ENCODE measurements at regions not wholly inside any gene's neighbourhood (a gene's known extent, or its start where the extent isn't known, plus 50 kb on each side); places are given as distances from the start of the nearest gene placed in this dataset.
"Not testable (repeated sequence)": the region's sequence is repeated elsewhere in the genome, so short reads cannot be mapped to it uniquely, and the experiment has no call there.

DNA sequence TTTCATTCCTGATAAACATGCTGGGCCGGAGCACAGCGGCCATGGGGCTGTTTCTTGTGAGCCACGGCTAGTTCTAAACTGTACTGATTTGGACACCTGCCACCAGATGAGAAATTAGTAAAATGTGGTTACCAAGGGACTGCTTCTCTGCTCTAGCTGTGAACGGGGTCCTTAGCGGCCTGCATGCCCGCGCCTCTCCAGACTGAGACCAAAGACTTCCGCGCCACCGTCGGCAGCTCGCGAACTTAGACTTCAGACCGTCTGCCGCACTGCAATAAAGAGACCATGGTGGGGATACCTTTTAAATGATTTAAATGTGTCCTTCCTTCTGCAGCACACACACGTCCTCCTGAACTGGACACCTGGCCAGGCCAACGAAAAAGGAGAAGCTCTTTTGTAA, 116.4 kb downstream of the BMS1 start:
- TF ChIP-seq, protein P1, sequence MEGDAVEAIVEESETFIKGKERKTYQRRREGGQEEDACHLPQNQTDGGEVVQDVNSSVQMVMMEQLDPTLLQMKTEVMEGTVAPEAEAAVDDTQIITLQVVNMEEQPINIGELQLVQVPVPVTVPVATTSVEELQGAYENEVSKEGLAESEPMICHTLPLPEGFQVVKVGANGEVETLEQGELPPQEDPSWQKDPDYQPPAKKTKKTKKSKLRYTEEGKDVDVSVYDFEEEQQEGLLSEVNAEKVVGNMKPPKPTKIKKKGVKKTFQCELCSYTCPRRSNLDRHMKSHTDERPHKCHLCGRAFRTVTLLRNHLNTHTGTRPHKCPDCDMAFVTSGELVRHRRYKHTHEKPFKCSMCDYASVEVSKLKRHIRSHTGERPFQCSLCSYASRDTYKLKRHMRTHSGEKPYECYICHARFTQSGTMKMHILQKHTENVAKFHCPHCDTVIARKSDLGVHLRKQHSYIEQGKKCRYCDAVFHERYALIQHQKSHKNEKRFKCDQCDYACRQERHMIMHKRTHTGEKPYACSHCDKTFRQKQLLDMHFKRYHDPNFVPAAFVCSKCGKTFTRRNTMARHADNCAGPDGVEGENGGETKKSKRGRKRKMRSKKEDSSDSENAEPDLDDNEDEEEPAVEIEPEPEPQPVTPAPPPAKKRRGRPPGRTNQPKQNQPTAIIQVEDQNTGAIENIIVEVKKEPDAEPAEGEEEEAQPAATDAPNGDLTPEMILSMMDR (conservative IDR thresholded peaks at IDR 0.05): no peak
- H2AFZ ChIP-seq (ENCODE audit: low read length): no peak overlapping the region
- no CpG with 5 or more reads among the region's 17 CpGs for WGBS (ENCODE audit: extremely low coverage, insufficient read length, low lambda C conversion rate)

DNA sequence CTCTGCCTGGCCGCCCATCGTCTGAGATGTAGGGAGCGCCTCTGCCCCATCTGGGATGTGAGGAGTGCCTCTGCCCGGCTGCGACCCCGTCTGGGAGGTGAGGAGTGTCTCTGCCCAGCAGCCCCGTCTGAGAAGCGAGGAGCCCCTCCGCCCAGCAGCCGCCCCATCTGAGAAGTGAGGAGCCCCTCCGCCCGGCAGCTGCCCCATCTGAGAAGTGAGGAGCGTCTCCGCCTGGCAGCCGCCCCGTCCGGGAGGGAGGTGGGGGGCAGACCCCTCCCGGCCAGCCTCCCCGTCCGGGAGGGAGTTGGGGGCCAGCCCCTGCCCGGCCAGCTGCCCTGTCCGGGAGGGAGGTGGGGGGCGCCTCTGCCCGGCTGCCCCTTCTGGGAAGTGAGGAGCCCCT, 117.8 kb downstream of the BMS1 start:
- H3K4me3 Mint-ChIP-seq; H3K9me3 ChIP-seq (ENCODE audit: control insufficient read depth, low read depth, low read length): not testable (repeated sequence)
- H3K9me3 Mint-ChIP-seq: peaks cover 28 to 47% of the 10 kb centered on the region in 2 experiments

More for the DNA sequence above, 116.4 kb downstream of the BMS1 start:
- no peak overlapping the region for H2BK15ac ChIP-seq (ENCODE audit: low read depth, low read length)
- no peak overlapping the region for H2BK5ac ChIP-seq (ENCODE audit: insufficient read length, low read length)
- H3K23me2 ChIP-seq (ENCODE audit: insufficient read length, low read depth, low read length, poor library complexity, severe bottlenecking): no peaks in the 10 kb centered on the region
- Mint-ChIP-seq H3K27me3 (ENCODE audit: low read depth) (peaks cover 5% of the 10 kb centered on the region), H3K36me3 (ENCODE audit: insufficient read depth in 1 of 3, low read depth in 3 of 3) (peaks cover 6 to 16% (median 9%) of the 10 kb centered on the region in 3 experiments; a peak in 6 of 7 replicates), H3K9me3 (peaks cover 27 to 46% of the 10 kb centered on the region in 2 experiments), H3K4me1 (peaks cover 3 to 10% of the 10 kb centered on the region in 2 experiments; a peak in 3 of 4 replicates), H3K27ac (no peak overlapping the region), H3K4me3 (no peak overlapping the region)
- peaks cover 7% of the 10 kb centered on the region for H3K9me3 ChIP-seq (ENCODE audit: control insufficient read depth, low read depth, low read length)
- no peak overlapping the region for H3K9ac ChIP-seq (ENCODE audit: extremely low read depth, insufficient read length, low read length)
- no peaks in the 10 kb centered on the region for H3K27me3 ChIP-seq (ENCODE audit: insufficient read depth, low read length)
- no peaks in the 10 kb centered on the region for H3K4me1 ChIP-seq (ENCODE audit: insufficient read depth, low read length)
- H4K91ac ChIP-seq (ENCODE audit: insufficient read length, low read depth, low read length): no peak overlapping the region
- H2BK20ac ChIP-seq (ENCODE audit: low read depth, low read length, poor library complexity, severe bottlenecking): no peak overlapping the region
- H2BK120ac ChIP-seq (ENCODE audit: low read depth, low read length, poor library complexity, severe bottlenecking): no peak overlapping the region
- no peak overlapping the region for H4K5ac ChIP-seq (ENCODE audit: insufficient read length, low read depth, low read length)
- H3K79me1 ChIP-seq (ENCODE audit: insufficient read depth, low read depth, low read length, poor library complexity, severe bottlenecking): no peaks in the 10 kb centered on the region
- no peak overlapping the region for H3K56ac ChIP-seq (ENCODE audit: insufficient read length, low read depth, low read length)
- no peak for DNase-seq
- H3K4ac ChIP-seq (ENCODE audit: low read depth, low read length): no peak overlapping the region
- H4K20me1 ChIP-seq (ENCODE audit: control insufficient read depth, insufficient read depth, insufficient read length): no peaks in the 10 kb centered on the region
- no peak overlapping the region for H3K18ac ChIP-seq (ENCODE audit: insufficient read length, low read depth, low read length)
- no peak overlapping the region for H2BK12ac ChIP-seq (ENCODE audit: insufficient read length, low read depth, low read length)
- H3K23ac ChIP-seq (ENCODE audit: insufficient read length, low read depth, low read length): no peak overlapping the region
- H3K27ac ChIP-seq (ENCODE audit: insufficient read length, low read depth, low read length): no peak overlapping the region
- H3K4me2 ChIP-seq (ENCODE audit: insufficient read depth, insufficient read length, low read length): no peak overlapping the region
- H2AK5ac ChIP-seq (ENCODE audit: insufficient read length, low read length): no peak overlapping the region
- no peak overlapping the region for H3T11ph ChIP-seq (ENCODE audit: low read length)
- no peak overlapping the region for H4K8ac ChIP-seq (replicated peaks; ENCODE audit: insufficient read length, low read depth, low read length)
- no peaks in the 10 kb centered on the region for H3K79me2 ChIP-seq (ENCODE audit: insufficient read depth, low read length)
- no peak overlapping the region for H3K14ac ChIP-seq (ENCODE audit: insufficient read depth, low read length)

More for the DNA sequence above, 117.8 kb downstream of the BMS1 start:
- not testable (repeated sequence) for H2BK20ac ChIP-seq (ENCODE audit: low read depth, low read length, poor library complexity, severe bottlenecking); H2BK12ac ChIP-seq (ENCODE audit: insufficient read length, low read depth, low read length); H4K20me1 ChIP-seq (ENCODE audit: control insufficient read depth, insufficient read depth, insufficient read length); H3K23ac ChIP-seq (ENCODE audit: insufficient read length, low read depth, low read length); H3K18ac ChIP-seq (ENCODE audit: insufficient read length, low read depth, low read length); H3K27me3 Mint-ChIP-seq (ENCODE audit: low read depth); H4K91ac ChIP-seq (ENCODE audit: insufficient read length, low read depth, low read length); H3K27ac ChIP-seq (ENCODE audit: insufficient read length, low read depth, low read length); H3K23me2 ChIP-seq (ENCODE audit: insufficient read length, low read depth, low read length, poor library complexity, severe bottlenecking); H3K4me2 ChIP-seq (ENCODE audit: insufficient read depth, insufficient read length, low read length); H3K27ac Mint-ChIP-seq; H2BK15ac ChIP-seq (ENCODE audit: low read depth, low read length); H4K5ac ChIP-seq (ENCODE audit: insufficient read length, low read depth, low read length); H2AFZ ChIP-seq (ENCODE audit: low read length); H3T11ph ChIP-seq (ENCODE audit: low read length); H3K79me1 ChIP-seq (ENCODE audit: insufficient read depth, low read depth, low read length, poor library complexity, severe bottlenecking); H4K8ac ChIP-seq (replicated peaks; ENCODE audit: insufficient read length, low read depth, low read length); DNase-seq; H3K4me1 ChIP-seq (ENCODE audit: insufficient read depth, low read length); H3K27me3 ChIP-seq (ENCODE audit: insufficient read depth, low read length); H2AK5ac ChIP-seq (ENCODE audit: insufficient read length, low read length); H3K56ac ChIP-seq (ENCODE audit: insufficient read length, low read depth, low read length); H2BK120ac ChIP-seq (ENCODE audit: low read depth, low read length, poor library complexity, severe bottlenecking); H3K79me2 ChIP-seq (ENCODE audit: insufficient read depth, low read length); H3K4ac ChIP-seq (ENCODE audit: low read depth, low read length); H3K14ac ChIP-seq (ENCODE audit: insufficient read depth, low read length); H3K9ac ChIP-seq (ENCODE audit: extremely low read depth, insufficient read length, low read length); H2BK5ac ChIP-seq (ENCODE audit: insufficient read length, low read length)
- no CpG with 5 or more reads among the region's 24 CpGs for WGBS (ENCODE audit: extremely low coverage, insufficient read length, low lambda C conversion rate)
- Mint-ChIP-seq H3K36me3 (ENCODE audit: insufficient read depth in 1 of 3, low read depth in 3 of 3) (peaks cover 6 to 16% (median 9%) of the 10 kb centered on the region in 3 experiments; a peak in 6 of 7 replicates), H3K4me1 (peaks cover 3 to 12% of the 10 kb centered on the region in 2 experiments; a peak in 3 of 4 replicates)

Measured in H9 (cell line).